ENCODE measurements at regions not wholly inside any gene's neighbourhood (a gene's known extent, or its start where the extent isn't known, plus 50 kb on each side); places are given as distances from the start of the nearest gene placed in this dataset.

DNA sequence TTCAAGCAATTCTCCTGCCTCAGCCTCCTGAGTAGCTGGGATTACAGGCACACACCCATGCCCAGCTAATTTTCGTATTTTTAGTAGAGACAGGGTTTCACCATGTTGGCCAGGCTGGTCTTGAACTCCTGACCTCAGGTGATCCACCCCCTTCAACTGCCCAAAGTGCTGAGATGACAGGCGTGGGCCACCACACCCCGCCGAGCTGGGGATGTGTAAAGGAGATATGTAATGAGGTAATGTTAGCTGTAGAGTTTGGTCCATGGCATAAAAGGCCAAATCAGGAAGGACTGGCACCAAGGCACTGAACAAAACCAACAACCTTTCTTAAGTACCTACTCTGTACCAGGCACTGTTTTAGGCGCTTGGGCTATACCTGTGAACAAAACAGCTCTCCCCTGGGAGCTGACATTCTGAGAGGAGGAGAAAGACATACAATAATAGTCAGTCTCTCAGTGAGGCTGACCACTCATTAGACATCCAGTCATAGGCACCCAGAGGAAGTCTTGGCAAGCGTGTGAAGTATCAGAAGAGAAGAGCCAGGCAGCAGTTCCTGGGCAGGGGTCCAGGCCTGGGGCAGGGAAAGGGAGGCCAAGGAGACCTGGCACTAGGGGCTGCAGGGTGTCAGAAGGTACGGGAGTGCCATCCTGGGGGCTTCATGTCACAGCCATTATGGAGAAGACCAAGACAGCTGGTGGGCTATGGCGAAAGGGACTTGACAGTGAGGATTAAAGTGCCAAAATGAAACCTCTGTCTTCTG is 164.8 kb upstream of the DTNBP1 start:
- no peak for TF ChIP-seq POLR2A (IDR thresholded peaks at IDR 0.05)
- TF ChIP-seq, protein P1, sequence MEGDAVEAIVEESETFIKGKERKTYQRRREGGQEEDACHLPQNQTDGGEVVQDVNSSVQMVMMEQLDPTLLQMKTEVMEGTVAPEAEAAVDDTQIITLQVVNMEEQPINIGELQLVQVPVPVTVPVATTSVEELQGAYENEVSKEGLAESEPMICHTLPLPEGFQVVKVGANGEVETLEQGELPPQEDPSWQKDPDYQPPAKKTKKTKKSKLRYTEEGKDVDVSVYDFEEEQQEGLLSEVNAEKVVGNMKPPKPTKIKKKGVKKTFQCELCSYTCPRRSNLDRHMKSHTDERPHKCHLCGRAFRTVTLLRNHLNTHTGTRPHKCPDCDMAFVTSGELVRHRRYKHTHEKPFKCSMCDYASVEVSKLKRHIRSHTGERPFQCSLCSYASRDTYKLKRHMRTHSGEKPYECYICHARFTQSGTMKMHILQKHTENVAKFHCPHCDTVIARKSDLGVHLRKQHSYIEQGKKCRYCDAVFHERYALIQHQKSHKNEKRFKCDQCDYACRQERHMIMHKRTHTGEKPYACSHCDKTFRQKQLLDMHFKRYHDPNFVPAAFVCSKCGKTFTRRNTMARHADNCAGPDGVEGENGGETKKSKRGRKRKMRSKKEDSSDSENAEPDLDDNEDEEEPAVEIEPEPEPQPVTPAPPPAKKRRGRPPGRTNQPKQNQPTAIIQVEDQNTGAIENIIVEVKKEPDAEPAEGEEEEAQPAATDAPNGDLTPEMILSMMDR (IDR thresholded peaks at IDR 0.05) = no peak

Measured in right lobe of liver (tissue), 4 donors.